OCI-M2 (cell line): ENCODE measurements at regions not wholly inside any gene's neighbourhood (a gene's known extent, or its start where the extent isn't known, plus 50 kb on each side); places are given as distances from the start of the nearest gene placed in this dataset.
A peak's percentile ranks its signal among the peaks of the same experiment; 100 is the strongest.

Source experiments
- DNase-seq: peaks from one replicate; lab custom pipeline; 2025; ENCODE audit not compliant: unreplicated experiment; lab: John Stamatoyannopoulos, UW

DNA sequence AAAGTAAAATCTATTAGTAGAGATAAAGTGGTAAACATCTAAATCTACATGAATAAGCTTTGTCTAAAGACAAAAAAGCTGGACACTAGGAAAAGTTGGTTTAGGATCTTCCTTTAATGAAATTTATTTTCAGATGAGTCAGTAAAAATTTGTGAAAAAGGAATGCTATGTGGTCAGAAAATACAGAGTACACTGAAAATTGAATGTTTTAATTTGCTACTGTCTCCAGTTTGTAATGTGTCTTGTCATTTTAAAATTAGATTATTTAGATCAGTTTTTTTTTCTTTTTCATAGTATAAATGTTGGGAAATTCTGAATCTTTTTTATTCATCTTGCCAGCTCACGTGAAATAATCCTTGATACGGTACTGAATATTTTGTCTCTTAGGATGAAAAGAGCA, 56.9 kb downstream of the SLITRK6 start:
- DNase-seq, result no peak

DNA sequence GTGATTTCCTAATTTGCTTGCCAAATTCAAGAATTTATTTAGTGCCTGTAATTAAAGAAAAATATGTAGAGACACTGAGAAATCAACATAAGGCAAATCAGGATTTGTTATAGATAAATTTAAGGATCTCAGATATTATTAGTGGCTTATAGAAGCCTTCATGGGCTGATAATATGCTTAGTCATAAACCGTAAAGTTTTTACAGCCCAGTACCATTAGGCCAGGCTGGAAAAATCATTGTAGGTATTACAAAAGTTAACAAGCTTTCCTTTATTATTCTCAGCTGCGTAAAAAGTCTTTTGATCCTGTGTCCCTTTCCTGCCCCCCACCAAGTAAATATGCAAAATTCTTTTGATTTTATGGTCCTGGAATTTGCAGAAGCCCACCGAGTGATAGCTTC, 58.2 kb downstream of the SLITRK6 start:
- DNase-seq, result no peak

DNA sequence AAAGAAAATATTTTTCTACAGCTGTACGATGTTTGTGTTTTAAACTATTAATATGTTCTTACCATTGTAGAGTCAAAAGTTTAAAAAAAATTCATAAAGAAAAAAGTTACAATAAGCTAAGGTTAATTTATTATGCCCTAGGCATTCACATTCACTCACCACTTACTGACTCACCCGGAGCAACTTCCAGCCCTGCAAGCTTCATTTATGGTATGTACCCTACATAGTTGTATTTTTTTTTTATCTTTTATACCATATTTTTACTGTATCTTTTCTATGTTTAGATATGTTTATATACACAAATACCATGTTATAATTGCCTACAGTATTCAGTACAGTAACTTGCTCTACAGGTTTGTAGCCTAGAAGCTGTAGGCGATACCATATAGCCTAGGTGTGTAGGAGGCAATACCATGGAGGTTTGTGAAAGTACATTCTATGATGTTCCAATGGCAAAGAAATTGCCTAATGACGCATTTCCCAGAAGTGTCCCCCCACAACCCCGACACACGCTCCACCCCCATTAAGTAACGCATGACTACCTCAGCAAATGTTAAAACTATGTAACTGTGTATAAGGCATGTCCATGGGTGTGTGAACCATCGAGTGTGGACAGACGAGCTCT, 60.4 kb downstream of the SLITRK6 start:
- no peak for DNase-seq

- no peak for DNase-seq
Observed at GRCh38 chr13:85737952-85738351, 61.3 kb downstream of the SLITRK6 start.

DNA sequence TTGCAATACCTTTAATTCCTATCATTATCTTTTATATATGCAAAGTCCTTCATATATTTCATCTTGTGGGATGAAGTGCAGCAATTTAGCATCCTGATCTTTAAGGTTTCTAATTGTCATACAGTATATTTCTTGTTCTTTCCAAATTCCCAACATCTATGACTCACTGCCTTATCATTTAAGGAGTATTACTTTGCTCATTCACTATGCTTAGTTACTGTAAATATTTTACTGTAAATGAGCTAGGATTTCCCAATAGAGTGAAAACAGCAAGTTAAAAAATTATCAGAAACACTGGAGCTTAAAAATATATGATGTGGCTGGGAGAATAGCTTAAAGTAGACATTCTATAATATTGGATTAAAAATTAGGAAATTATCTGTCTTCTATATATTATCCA, 69.9 kb downstream of the SLITRK6 start:
- no peak for DNase-seq

DNA sequence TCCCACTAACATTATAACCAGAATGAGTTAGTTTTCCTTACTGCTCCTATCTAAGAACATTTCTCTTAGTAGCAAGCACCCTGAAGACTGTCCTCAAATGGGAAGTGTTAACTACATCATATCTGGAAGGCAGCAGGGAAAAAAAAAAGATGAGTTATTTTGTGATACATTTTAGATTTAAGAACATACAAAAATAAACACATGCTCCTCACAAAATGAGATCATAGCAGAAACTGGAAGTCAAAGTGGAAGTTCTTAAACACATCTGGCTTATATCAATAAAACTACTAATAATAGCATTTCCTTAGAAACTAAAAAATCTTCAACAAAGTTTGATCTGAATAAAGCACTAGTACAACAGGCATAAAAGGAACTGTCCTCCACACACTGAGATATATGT, 70.4 kb downstream of the SLITRK6 start:
- DNase-seq, result no peak

DNA sequence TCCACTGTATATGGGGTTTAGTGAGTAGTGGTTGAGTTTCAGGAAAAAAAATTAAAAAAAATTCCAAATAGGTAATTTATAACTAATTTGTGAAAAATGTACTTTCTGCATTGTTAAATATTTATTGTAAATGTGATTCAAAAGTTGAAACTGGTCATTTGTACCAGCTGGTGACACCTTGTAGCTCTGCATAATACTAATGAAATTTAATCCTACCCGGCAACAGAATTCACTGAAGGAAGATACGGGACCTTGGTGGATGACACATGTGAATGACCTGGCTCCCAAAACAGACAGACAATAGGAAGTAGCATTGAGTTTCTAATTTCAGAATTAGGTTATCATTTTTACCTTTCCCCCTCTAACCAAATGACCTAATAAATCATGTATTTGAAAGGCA, 73.8 kb downstream of the SLITRK6 start:
- DNase-seq, result no peak

DNA sequence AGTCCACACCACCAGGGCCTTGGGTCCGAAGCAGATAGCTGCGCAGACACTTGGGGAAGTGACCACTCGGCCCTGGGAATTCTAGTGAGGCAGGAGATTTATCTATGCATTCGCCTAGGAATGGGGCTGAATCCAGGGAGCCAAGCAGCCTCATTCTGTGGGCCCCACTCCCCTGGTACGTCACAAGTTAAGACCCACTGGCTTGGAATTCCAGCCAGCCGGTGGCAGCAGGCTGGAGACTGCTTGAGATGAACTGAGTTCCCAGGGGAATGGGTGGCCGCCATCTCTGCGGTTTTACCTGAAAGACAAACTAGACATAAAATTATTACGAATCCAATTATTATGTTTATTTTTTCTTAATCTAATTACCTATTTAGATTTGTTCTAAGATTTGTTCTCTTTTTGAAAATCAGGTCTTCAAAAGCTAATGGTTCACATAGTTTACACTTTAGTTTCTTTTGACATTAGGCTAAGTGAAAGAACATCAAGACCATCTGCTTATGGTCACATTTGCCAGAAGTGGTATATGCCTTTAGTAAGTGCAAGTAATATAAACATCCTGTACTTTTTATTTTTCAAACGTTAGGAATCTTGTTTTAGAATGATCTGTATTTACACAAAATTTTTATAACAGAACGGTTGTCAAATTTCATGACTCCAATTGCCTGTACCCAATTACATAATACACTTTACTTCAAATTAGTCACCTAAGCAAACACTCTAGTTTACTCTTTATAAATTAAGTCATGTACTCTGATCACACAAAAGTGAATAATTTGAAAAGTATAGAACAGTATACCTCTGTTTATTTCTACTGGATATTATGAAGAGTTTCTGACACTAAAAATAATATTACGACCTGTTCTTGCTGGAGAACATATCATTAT, 74.4 kb downstream of the SLITRK6 start:
- DNase-seq, result no peak

DNA sequence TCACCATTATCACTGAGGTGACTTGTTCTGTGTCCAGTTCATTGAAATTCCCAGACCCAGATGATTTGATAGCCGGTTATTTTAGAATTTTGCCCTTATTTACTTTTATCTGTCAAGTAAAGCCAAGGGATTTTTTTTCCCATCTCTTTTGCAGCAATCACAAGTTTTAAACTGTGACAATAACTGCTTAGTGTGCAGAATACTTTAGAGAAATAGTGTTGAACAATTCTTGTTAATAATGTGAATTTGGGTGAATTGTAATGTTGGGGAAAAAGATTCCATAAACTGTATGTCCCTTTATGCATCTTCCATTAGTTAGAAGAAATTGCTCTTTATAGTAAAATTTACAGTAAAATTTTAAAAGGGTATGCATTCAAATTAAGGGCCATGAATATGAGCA, 79.5 kb downstream of the SLITRK6 start:
- no peak for DNase-seq

DNA sequence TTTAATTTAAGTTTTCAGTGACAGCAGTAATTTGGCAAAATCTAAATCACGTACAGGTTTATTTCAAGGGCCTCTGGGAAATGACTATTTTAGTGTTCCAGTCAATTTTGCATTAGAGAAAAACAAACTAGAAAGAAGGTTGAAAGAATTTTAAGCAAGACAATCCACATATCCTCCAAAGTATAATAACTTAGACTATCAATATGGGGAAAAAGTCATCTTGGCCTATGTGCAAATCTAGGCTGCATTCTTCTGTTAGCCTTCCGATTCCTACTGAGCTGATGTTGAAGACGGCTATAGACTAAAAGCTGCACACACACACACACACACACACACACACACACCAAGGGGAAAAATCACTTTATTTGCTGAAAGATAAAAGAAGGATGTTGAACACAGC, 81.3 kb downstream of the SLITRK6 start:
- DNase-seq, result no peak

- DNase-seq, result no peak
Observed at GRCh38 chr13:85710545-85710944, 88.7 kb downstream of the SLITRK6 start.

GRCh38 chr13:85709721-85710120, 89.5 kb downstream of the SLITRK6 start:
- no peak for DNase-seq

DNA sequence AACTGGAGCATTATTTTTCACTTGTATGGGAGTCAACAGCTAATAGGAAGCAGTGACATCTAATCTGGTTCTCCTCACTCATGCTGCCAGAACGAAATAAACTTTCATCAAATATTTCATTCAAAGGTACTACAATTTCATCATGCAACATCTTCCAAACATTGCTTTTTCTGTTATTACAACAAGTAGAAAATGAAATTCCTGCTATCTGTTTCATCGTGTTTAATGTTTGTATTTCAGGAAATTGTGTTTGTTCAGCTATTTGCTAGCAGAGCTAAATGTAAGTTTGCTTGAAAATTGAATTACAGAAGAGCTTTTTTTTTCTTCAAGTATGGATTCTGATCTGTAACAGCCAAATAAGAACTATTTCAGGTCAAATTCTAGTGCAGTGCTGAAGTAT, 90.1 kb downstream of the SLITRK6 start:
- no peak for DNase-seq

- no peak for DNase-seq
Observed at GRCh38 chr13:85700906-85701305, 98.3 kb downstream of the SLITRK6 start.

GRCh38 chr13:85698256-85698655, 101.0 kb downstream of the SLITRK6 start:
- no peak for DNase-seq

DNA sequence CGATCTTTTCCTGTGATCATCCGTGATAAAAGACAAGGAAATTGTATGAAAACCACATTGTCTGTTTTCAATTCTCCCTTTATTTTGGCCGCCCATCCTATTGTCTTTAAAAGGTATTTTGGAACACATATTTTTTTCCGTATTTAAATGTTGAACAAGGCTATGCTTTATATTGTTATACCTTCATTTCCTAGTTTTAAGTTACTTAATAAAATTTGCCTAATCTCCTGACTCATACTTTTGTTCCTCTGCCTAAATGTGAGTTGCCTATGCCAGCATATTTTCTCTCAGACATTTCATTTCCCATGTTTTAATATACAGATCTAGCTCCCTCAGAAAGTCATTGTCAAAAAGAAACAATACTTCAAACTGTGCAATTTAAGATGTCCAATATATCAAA, 104.2 kb downstream of the SLITRK6 start:
- no peak for DNase-seq

DNA sequence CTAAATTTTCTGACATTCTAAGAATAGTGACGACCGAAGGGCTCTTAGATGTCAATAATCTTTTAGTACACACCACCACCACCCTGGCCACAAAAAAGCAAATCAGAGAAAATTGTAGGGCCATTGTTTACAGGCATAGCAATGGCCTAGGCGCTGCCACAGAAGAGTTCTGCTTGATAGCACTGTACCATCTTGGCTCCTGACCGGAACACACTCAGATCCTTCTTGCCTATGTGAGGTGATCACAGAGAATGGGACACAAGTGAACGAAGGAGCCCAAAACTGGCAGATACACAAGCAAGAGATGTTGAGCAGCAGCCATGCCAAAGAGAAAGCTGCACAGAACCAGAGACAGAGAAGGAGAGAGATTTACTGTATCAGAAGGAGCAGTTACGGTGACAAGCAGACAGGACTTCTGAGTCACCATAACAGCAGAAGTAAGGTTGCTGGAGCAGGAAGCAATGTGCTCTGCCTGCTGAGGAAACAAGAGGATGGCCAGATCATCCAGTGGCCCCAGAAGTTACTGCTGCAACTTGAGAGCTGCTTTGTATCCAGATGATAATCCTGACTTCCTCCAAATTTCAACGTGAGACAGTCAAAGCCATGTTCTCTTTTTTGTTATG, 105.2 kb downstream of the SLITRK6 start:
- DNase-seq, result peak; percentile 40

DNA sequence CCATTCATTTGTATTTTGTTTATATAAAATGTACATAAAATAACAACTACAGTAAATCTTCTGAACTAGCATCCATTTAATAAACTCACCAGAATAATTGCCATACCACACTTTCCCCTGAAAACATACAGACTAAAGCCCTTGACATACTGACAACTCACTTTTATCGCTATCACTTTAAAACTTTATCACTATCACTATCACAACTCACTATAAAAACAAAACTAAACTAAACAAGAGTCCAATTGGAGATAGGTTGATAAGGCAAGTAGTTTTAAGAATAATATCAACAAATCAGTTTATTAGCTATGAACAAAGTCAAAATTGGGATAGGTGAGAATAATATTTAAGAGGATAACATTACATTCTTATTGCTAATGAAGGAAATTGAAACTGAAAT, 108.9 kb downstream of the SLITRK6 start:
- DNase-seq, result no peak

DNA sequence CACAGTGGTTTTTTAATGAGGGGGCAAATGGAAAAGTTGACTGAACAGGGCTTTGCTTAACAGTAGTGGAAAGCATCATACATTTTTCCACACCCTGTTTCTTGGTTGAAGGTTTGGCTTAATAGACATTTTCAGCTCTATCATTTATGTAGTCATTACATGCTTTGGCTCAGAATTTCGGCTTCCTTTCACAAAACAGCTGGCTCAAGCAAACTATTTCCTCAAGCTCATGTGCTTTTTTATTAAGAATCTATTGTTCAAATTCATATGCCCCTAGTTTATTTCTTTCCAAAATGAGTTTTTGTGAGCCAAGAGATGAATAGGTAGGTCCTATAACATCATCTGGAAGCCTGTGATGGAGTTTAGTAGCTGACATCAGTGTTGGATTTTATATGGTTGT, 113.8 kb downstream of the SLITRK6 start:
- no peak for DNase-seq

DNA sequence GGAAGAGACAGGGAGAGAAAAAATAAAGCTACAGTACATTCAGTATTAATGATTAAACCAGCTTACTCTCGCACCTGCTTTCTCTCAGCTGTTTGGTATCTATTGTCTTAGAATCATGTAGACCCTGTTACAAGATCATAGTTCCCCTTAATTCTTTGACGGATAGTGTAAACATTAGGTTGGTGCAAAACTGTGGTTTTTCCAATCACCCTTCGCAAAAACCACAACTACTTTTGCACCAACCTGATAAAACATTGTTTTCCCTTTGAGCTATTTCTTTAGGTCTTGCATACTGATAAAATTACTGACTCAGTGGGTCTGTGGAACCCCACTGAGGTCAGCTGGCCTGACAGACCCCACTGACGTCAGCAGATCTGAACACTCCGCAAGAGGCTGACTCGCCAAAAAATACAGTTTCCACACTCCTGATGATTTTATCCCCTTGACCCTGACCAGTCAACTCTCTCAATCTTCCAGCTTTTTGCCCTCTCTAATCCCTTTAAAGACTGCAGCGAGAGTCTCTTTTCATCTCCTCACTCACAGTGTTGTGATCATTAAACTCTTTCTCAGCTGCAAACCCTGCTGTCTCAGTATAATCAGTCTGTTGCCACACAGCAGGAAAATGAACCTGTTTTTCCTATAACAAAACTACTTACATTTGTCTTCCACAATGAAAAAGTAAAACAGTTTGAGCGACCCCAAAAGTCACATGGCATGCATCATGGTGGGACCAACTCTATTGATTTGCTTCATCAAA, 123.9 kb downstream of the SLITRK6 start:
- DNase-seq, result no peak

- no peak for DNase-seq
Observed at GRCh38 chr13:85671336-85671735, 127.9 kb downstream of the SLITRK6 start.

GRCh38 chr13:85666356-85666755, 132.9 kb downstream of the SLITRK6 start:
- no peak for DNase-seq
